Embryonic facial prominence (tissue), 1 donor: ENCODE measurements at regions not wholly inside any gene's neighbourhood (a gene's known extent, or its start where the extent isn't known, plus 50 kb on each side); places are given as distances from the start of the nearest gene placed in this dataset.

Experiments used
- DNase-seq: peaks from one replicate; pipeline ENCODE4 v3.0.0-alpha.2; 2016; ENCODE audit errors: extremely low spot score

DNA sequence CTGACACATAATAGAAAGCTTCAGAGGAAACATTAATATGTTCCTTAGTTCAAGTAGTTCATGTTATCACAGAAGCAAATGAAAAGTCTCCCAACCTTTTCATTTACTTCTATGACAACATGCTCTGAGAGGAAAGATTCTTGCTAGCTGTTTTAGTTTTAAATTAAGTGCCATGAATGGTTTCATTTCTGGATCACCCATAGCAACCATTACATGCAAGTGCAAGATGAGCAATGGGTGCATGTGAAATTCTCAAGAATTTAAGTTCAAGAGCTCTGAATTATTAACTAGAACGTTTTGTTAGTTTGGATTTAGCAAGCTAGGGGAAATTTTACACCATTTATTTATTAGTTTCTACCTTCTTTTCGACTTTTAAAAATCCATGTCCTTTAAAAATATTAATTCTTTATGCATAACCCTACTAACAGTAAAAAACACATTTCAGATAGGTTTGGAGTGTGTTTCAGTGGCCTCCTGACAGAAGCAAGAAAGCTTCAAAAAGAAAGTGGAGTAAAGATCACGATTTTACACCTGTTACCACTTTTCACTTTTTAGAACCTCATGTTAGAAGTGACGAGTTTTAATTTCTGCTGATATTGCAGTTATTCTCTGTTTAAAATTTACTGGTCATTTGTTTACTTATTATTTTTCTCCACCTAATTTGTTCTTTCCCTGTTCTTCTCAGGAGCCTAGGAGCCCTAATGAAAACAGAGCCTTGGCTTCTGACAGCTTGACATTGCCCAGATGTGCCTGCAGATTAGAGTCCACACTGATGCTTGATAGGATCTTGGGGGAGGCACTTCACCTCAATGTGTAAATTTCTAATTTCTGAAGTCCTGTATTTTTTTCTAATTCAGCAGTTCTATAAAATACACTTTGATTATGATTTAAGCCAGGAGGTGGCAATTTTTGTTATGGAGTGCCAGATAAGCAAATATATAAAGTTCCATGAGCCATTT lies 995.3 kb upstream of the PHF14 start:
- no peak for DNase-seq

- DNase-seq: no peak
Observed at GRCh38 chr7:9981742-9982349, 991.8 kb upstream of the PHF14 start.

- no peak for DNase-seq
Observed at GRCh38 chr7:9983048-9983447, 990.6 kb upstream of the PHF14 start.

DNA sequence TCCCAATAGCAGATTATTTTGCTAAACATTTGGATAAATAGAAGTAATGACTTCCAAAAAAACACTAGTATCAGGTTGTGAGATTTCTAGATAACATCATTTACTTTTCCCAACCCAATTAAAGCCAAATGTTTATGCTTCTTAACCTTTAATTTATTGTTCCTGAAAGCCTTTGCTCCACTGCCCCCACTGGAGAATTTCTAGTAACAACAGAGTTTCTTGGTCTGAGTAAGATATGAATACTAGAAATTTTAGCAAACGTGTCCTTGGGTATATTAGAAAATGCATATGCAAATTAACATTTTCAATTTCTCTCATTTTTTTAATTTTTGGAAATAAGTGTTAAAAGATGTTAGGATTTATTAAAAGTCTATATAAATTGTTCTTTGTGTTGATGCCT lies 958.0 kb upstream of the PHF14 start:
- DNase-seq: no peak

GRCh38 chr7:10022480-10022879 lies 951.2 kb upstream of the PHF14 start:
- no peak for DNase-seq

DNA sequence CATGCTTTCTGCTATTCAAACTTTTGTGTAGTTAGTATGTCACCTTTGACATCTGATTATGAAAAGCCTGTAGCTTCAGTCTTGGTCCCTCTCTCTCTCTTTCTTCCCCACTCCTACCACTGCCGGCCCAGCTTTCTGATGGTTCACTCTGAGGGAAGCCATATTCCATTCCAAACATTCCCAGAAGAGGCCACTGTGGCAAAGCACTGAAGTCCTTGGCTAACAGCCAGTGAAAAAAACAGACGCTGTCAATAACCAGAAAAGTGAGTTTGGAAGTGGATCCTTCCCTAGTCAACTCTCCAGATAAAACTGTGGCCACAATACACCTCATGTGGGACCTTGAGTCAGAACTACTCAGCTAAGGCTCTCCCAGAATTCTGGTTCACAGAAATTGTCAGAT lies 950.7 kb upstream of the PHF14 start:
- no peak for DNase-seq

DNA sequence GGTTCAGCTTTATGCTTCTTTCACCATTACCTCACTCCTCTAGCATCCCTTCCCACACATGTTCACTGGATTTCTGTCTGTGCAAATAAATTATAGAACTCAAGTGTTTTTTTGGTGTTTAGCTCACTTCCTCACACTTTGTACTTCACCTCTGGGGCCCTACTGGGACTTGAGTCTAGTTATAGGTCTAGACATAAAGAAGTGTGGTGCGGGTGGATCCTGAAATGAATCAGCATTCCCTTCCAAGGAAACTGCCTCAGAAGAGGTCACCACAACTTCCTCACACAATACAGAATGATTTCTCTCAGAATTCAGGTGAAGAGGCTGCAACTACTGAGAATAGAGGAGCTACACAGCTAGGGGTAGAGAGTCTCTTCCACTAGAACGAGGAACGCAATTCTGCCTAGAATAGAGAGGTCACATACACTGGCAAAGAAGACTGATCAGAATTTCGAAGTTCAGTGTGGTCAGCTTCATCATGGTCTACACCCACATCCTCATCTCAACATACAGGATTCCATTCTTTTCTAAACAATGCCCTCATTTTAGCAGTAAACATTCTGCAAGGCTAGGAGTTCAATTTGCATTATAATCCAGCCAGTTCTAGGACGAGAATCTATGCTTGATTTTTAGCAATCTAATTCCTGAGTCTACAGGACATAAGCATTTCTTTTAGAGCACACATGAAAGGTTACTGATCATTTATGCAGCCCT lies 938.7 kb upstream of the PHF14 start:
- DNase-seq: no peak

DNA sequence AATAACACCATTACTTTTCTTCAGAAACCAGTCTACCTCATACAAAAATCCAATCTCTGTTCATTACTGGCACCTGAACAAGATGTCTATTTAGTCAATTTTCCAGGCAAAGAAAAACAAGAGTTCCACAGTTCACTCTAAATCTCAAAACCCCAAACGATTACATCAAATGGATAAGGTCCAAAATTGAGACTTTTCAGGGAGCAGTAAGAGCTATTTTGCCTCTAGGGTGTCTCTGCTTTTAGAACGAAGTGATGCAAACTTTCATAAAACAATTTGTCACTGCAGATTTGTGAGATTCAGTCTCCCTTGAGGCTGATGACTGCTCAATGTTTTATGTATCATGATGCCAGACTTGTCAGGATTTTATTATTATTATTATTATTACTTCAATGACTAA lies 937.0 kb upstream of the PHF14 start:
- DNase-seq: no peak

- DNase-seq: no peak
Observed at GRCh38 chr7:10038351-10038750, 935.3 kb upstream of the PHF14 start.

GRCh38 chr7:10040674-10041073 lies 933.0 kb upstream of the PHF14 start:
- DNase-seq: no peak

DNA sequence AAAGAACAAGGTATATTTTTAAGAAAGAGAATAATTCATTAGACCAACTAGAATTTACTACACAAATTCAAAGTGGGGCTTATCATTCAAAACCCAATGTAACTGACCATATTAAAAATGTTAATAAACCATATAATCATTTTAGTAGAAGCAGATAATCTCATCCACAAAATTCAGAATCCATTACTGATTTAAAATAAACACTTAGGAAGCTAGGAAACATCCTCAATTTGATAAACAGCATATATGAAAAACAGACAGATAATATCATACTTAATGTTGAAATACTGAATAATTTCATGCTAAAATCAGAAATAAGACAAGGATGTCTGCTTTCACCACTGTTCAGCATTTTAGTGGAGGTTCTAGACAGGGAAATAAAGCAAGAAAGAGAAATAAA lies 902.8 kb upstream of the PHF14 start:
- no peak for DNase-seq

GRCh38 chr7:10075866-10076265 lies 897.8 kb upstream of the PHF14 start:
- DNase-seq: no peak

- no peak for DNase-seq
Observed at GRCh38 chr7:10076660-10077300, 896.9 kb upstream of the PHF14 start.

DNA sequence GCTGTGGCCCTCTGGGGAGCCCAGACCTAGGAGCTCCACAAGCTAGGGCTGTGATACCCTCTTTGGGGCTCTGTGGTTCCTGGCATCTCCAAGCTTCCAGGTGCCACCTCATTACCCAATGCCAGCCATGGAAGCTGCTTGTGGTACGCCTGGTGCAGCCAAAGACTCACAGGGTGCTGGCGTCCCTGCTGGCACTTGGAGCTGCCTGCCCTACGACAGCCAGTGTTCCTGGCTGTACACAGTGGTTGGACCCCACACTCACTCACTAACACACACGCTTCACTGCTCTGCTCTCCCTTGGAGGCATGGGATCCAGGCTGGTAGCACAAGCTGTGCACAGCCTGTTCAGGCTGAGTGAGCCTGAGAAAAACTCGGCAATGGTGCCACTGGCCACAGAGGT lies 894.1 kb upstream of the PHF14 start:
- no peak for DNase-seq

- no peak for DNase-seq
Observed at GRCh38 chr7:10082896-10083295, 890.8 kb upstream of the PHF14 start.

DNA sequence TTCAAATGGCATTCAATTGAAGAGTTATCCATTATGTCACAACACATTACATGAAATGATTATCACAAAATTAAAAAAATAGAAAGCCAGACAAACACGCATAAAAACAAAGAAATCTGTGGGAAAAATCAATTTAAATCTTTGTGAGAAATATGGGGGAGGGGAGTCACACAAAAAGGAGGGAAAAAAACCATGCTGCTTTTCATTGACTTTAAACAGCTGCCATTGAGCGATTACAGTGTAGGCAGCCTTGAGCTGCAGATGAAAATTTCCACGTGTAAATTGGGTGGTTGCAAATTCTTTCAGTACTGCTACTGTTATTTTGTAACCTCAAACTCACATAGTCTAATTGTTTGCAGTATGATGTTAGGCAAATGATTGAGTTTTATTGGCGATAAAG lies 889.9 kb upstream of the PHF14 start:
- DNase-seq: no peak

DNA sequence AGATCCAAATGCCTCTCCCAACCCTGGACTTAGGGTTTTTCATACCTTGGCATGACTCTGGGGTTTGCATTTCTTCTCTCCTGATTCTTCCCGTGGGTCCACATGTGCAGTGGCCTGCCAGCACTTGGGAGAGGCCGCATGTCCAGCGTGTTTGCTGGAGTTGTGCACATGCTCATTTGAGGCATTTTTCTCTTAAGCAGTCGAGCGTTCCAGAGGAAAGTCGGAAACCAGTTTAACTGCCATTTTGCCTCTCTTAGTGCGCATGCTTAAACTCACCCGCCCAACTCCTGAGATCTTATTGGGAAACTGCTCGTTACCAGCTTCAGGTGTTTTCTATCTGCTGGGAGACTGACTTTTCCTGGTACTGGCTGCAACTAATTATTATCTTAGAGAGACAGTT lies 888.4 kb upstream of the PHF14 start:
- DNase-seq: no peak

DNA sequence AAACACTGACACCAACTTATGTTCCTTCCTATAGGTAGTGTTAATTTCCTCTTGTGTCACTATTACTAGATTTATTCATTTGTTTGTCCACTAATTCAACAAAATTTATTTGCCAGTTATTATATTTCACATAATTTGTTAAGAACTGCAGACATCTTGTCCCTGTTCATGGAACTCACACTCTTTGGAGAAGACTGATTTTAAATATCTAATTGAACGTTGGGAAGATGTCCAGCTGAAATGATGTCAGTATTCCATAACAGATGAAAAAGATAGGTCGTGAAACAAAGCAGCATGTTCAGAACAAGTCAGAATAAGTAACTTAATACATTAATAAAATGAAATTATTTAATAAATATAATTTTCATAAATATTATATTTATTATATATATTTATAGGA lies 873.1 kb upstream of the PHF14 start:
- no peak for DNase-seq

DNA sequence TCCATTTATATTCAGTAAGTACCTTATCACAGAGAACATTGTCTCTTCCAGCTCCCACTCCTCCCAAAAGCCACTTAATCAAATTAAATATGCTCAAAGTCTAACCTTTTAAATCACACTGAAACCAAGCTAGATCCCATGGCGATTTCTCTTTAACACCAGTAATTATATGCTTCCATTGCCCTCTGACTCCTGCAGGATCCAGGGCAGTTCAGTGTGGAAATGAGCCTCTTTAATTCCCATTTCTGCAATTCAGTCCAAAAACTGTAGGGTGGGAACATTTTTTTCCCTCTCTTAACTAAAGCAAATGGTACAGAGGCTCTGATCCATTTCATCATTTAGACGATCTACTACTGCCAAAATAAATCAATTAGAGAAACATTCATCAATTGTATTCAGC lies 872.3 kb upstream of the PHF14 start:
- no peak for DNase-seq

- no peak for DNase-seq
Observed at GRCh38 chr7:10104292-10104691, 869.4 kb upstream of the PHF14 start.

DNA sequence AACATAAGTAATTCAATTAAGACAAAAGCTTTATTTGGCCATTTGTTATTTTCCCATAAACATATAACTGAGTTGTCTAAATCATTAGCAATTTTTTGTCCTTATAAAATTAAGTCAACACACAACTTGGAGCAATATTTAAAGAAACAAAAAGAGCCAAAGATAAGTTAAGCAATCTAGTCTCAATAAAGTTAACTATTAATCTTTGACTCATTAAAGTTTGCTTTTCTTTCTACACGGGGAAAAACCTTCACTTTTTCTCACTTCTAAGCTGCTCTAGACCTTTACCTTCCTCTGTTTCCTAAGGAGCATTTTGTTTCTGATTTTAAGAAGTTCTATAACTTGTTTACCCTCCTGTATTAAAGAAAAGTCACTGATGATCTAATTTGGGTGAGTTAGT lies 867.1 kb upstream of the PHF14 start:
- DNase-seq: no peak

- no peak for DNase-seq
Observed at GRCh38 chr7:10116511-10116910, 857.2 kb upstream of the PHF14 start.
